Testis (tissue), 2 donors: ENCODE measurements at regions not wholly inside any gene's neighbourhood (a gene's known extent, or its start where the extent isn't known, plus 50 kb on each side); places are given as distances from the start of the nearest gene placed in this dataset.

Experiments
- DNase-seq: peaks from one replicate; pipeline ENCODE4 v3.0.0-alpha.2; 2019
- H3K27ac ChIP-seq, 2 donors: fragments of 200-600 bp; sonication (generic); one replicate each; pipeline ENCODE4 v1.5.1; 2019
- H3K27me3 ChIP-seq: fragments of 200-600 bp; sonication (generic); one replicate; pipeline ENCODE4 v1.5.1; 2019
- H3K36me3 ChIP-seq: fragments of 200-600 bp; sonication (generic); one replicate; pipeline ENCODE4 v1.5.1; 2017; ENCODE audit warnings: low read depth; ENCODE audit errors: missing control alignments
- H3K4me1 ChIP-seq: fragments of 200-600 bp; sonication (generic); one replicate; pipeline ENCODE4 v1.5.1; 2019
- H3K4me3 ChIP-seq, 2 donors: fragments of 200-600 bp; sonication (generic); one replicate each; pipeline ENCODE4 v1.5.1; 2017 to 2019
- H3K9me3 ChIP-seq: fragments of 200-600 bp; sonication (generic); one replicate; pipeline ENCODE4 v1.5.1; 2017
- CTCF ChIP-seq, 3 experiments: fragments of 450-650 bp in 2 of 3; fragments of 200-600 bp in 1 of 3; sonication (generic) in 1 of 3; IDR thresholded peaks; one replicate each; pipeline ENCODE4 v1.5.1; 2016 to 2019; ENCODE audit warnings: antibody characterized with exemption in 3 of 3, mild to moderate bottlenecking in 2 of 3, moderate library complexity in 1 of 3
- POLR2A ChIP-seq: fragments of 450-650 bp; IDR thresholded peaks from one replicate; pipeline ENCODE4 v1.6.1; 2017; ENCODE audit warnings: antibody characterized with exemption, mild to moderate bottlenecking, moderate library complexity
- WGBS, 2 donors: methylation state at CpG; one replicate each; pipeline ENCODE4 v1.1.5; 2018; 5-methylcytosine and 5-hydroxymethylcytosine counted together
- intact Hi-C: fragments of 100-400 bp; cut with DNase I; formaldehyde crosslinking; loops from one replicate; pipeline ENCODE4 v1.15.1; 2023; ENCODE audit warnings: low total_unique reads

GRCh38 chr11:109512680-109513079 is 90.7 kb downstream of the C11orf87 start:
- H3K27ac ChIP-seq: no peak overlapping the region
- no peak for DNase-seq
- H3K27me3 ChIP-seq: no peaks in the 10 kb centered on the region
- no peak overlapping the region for H3K4me3 ChIP-seq
- no peak for TF ChIP-seq POLR2A
- no peak for TF ChIP-seq CTCF (IDR thresholded peaks at IDR 0.05)
- intact Hi-C loops: no loop called here
- H3K36me3 ChIP-seq: no peaks in the 10 kb centered on the region
- WGBS, 2 donors: 55 to 67% methylated on average over 2 of the region's 2 CpGs
- no peaks in the 10 kb centered on the region for H3K4me1 ChIP-seq
- H3K9me3 ChIP-seq: no peaks in the 10 kb centered on the region

GRCh38 chr11:109514313-109515018 is 92.5 kb downstream of the C11orf87 start:
- no peak for TF ChIP-seq POLR2A
- no peak for TF ChIP-seq CTCF (IDR thresholded peaks at IDR 0.05)
- Histone ChIP-seq H3K4me1 (no peaks in the 10 kb centered on the region), H3K4me3 (no peak overlapping the region), H3K27me3 (no peaks in the 10 kb centered on the region), H3K27ac (no peak overlapping the region), H3K36me3 (no peaks in the 10 kb centered on the region), H3K9me3 (no peaks in the 10 kb centered on the region)
- WGBS, 2 donors: 59 to 60% methylated on average over 2 of the region's 2 CpGs
- intact Hi-C loops: no loop called here
- no peak for DNase-seq

- no peaks in the 10 kb centered on the region for H3K27me3 ChIP-seq
- H3K4me3 ChIP-seq: no peak overlapping the region
- H3K9me3 ChIP-seq: no peaks in the 10 kb centered on the region
- intact Hi-C loops: no loop called here
- H3K36me3 ChIP-seq: no peaks in the 10 kb centered on the region
- WGBS, 2 donors: 80 to 89% methylated on average over 2 of the region's 2 CpGs
- no peak overlapping the region for H3K27ac ChIP-seq
- H3K4me1 ChIP-seq: no peaks in the 10 kb centered on the region
- DNase-seq: no peak
- TF ChIP-seq POLR2A (no peak), CTCF (IDR thresholded peaks at IDR 0.05) (no peak)
These were observed 97.3 kb downstream of the C11orf87 start for GRCh38 chr11:109519253-109519652.

- DNase-seq: no peak
- Histone ChIP-seq H3K4me3 (no peak overlapping the region), H3K9me3 (no peaks in the 10 kb centered on the region), H3K4me1 (no peaks in the 10 kb centered on the region), H3K36me3 (no peaks in the 10 kb centered on the region), H3K27me3 (no peaks in the 10 kb centered on the region), H3K27ac (no peak overlapping the region)
- WGBS, 2 donors: 91 to 94% methylated on average over 1 of the region's 1 CpG
- no peak for TF ChIP-seq POLR2A
- no peak for TF ChIP-seq CTCF (IDR thresholded peaks at IDR 0.05)
- intact Hi-C loops: no loop called here
These were observed 99.6 kb downstream of the C11orf87 start for GRCh38 chr11:109521571-109522086.
